Endothelial cell of umbilical vein (primary cell): ENCODE measurements at regions not wholly inside any gene's neighbourhood (a gene's known extent, or its start where the extent isn't known, plus 50 kb on each side); places are given as distances from the start of the nearest gene placed in this dataset.

Experiments used
- JUN ChIP-seq: IDR thresholded peaks from 2 replicates; pipeline ENCODE4 v1.6.1; 2011; ENCODE audit warnings: borderline replicate concordance, low read depth; ENCODE audit not compliant: insufficient read length, insufficient read depth
- TF ChIP-seq, protein P1 (sequence below), 2 donors: IDR thresholded peaks; 1 replicate in 1 of 2; 2 replicates in 1 of 2; pipeline ENCODE4 v1.5.1; 2011; ENCODE audit warnings: low read length in 2 of 2, mild to moderate bottlenecking in 2 of 2, moderate library complexity in 2 of 2, control low read depth in 1 of 2, inconsistent platforms in 1 of 2, low read depth in 1 of 2; ENCODE audit not compliant: insufficient read depth in 1 of 2; ENCODE audit errors: extremely low read depth in 1 of 2

DNA sequence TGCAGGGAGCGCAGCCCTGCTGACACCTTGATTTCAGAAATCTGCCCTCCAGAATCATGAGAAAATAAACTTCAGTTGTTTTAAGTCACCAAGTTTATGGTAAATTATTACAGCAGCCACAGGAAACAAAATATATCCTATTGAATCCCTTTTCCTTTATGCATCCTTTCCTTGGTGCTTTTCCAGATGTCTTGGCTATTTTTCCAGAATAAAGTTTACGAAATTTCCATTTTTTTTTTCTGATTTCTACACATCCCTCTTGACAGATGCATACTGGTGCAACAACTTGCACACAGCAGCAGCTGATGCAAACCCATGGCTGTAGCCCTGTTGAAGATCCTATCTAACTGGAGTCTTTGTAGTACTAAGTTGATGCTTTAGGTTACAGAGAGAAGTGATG lies 111.1 kb upstream of the KCNE2 start:
- TF ChIP-seq, protein P1, sequence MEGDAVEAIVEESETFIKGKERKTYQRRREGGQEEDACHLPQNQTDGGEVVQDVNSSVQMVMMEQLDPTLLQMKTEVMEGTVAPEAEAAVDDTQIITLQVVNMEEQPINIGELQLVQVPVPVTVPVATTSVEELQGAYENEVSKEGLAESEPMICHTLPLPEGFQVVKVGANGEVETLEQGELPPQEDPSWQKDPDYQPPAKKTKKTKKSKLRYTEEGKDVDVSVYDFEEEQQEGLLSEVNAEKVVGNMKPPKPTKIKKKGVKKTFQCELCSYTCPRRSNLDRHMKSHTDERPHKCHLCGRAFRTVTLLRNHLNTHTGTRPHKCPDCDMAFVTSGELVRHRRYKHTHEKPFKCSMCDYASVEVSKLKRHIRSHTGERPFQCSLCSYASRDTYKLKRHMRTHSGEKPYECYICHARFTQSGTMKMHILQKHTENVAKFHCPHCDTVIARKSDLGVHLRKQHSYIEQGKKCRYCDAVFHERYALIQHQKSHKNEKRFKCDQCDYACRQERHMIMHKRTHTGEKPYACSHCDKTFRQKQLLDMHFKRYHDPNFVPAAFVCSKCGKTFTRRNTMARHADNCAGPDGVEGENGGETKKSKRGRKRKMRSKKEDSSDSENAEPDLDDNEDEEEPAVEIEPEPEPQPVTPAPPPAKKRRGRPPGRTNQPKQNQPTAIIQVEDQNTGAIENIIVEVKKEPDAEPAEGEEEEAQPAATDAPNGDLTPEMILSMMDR (IDR thresholded peaks at IDR 0.05; ENCODE audit: extremely low read depth in 1 of 2, insufficient read depth in 1 of 2, low read depth in 1 of 2, low read length in 2 of 2) = no peak
- no peak for TF ChIP-seq JUN
